ENCODE measurements at regions not wholly inside any gene's neighbourhood (a gene's known extent, or its start where the extent isn't known, plus 50 kb on each side); places are given as distances from the start of the nearest gene placed in this dataset.

GRCh38 chr13:73224703-73225102 is 165.9 kb downstream of the KLF5 start:
- peak; percentile 69 to 84 for DNase-seq

GRCh38 chr13:73223372-73223781 is 164.6 kb downstream of the KLF5 start:
- no peak for DNase-seq

GRCh38 chr13:73222627-73223305 is 164.0 kb downstream of the KLF5 start:
- no peak for DNase-seq

- no peak for DNase-seq
These were observed 162.3 kb downstream of the KLF5 start for GRCh38 chr13:73220966-73221720.

GRCh38 chr13:73218181-73218580 is 159.4 kb downstream of the KLF5 start:
- DNase-seq = no peak

GRCh38 chr13:73216381-73216831 is 157.6 kb downstream of the KLF5 start:
- DNase-seq = no peak

- no peak for DNase-seq
These were observed 157.0 kb downstream of the KLF5 start for GRCh38 chr13:73215823-73216222.

- no peak for DNase-seq
These were observed 153.7 kb downstream of the KLF5 start for GRCh38 chr13:73212482-73212881.

- DNase-seq = no peak
These were observed 151.5 kb downstream of the KLF5 start for GRCh38 chr13:73210218-73210883.

- DNase-seq = no peak
These were observed 146.1 kb downstream of the KLF5 start for GRCh38 chr13:73204952-73205351.

GRCh38 chr13:73201626-73202025 is 142.8 kb downstream of the KLF5 start:
- DNase-seq = no peak

GRCh38 chr13:73198991-73199411 is 140.2 kb downstream of the KLF5 start:
- DNase-seq = no peak

GRCh38 chr13:73195091-73195490 is 136.3 kb downstream of the KLF5 start:
- DNase-seq = no peak

- DNase-seq = no peak
These were observed 135.5 kb downstream of the KLF5 start for GRCh38 chr13:73194310-73194709.

GRCh38 chr13:73193554-73193953 is 134.7 kb downstream of the KLF5 start:
- no peak for DNase-seq

- DNase-seq = no peak
These were observed 131.7 kb downstream of the KLF5 start for GRCh38 chr13:73190477-73190876.

- DNase-seq = no peak
These were observed 131.0 kb downstream of the KLF5 start for GRCh38 chr13:73189776-73190175.

- no peak for DNase-seq
These were observed 130.6 kb downstream of the KLF5 start for GRCh38 chr13:73189362-73189761.

- DNase-seq = no peak
These were observed 128.3 kb downstream of the KLF5 start for GRCh38 chr13:73187106-73187505.

- DNase-seq = no peak
These were observed 121.0 kb downstream of the KLF5 start for GRCh38 chr13:73179650-73180274.

- DNase-seq = no peak
These were observed 119.2 kb downstream of the KLF5 start for GRCh38 chr13:73177916-73178565.

GRCh38 chr13:73177017-73177416 is 118.2 kb downstream of the KLF5 start:
- no peak for DNase-seq

- no peak for DNase-seq
These were observed 115.8 kb downstream of the KLF5 start for GRCh38 chr13:73174521-73175010.
